Neural cell (in vitro differentiated cells): ENCODE measurements at regions not wholly inside any gene's neighbourhood (a gene's known extent, or its start where the extent isn't known, plus 50 kb on each side); places are given as distances from the start of the nearest gene placed in this dataset.

Source experiments
- H2AFZ ChIP-seq: fragments of 200-600, 300-800 bp; sonication (generic), shearing (Covaris generic); 2 replicates; pipeline ENCODE4 v1.6.0; 2014; ENCODE audit warnings: low read depth, mild to moderate bottlenecking, antibody characterized with exemption, low read length, moderate library complexity
- H3F3A ChIP-seq: fragments of 200-600 bp; shearing (Covaris generic); 2 replicates; pipeline ENCODE4 v1.6.1; 2016; ENCODE audit warnings: mild to moderate bottlenecking, moderate library complexity, mixed read lengths, antibody characterized with exemption, low read length; ENCODE audit not compliant: insufficient read depth, poor library complexity, severe bottlenecking
- H3K27ac ChIP-seq: fragments of 200-600, 300-800 bp; sonication (generic), shearing (Covaris generic); 2 replicates; pipeline ENCODE4 v1.5.1; 2014; ENCODE audit warnings: mild to moderate bottlenecking, low read length, moderate library complexity
- H3K27me3 ChIP-seq: fragments of 300-800, 200-600 bp; sonication (generic), shearing (Covaris generic); 2 replicates; pipeline ENCODE4 v1.6.0; 2014; ENCODE audit warnings: mild to moderate bottlenecking, low read depth, low read length, moderate library complexity; ENCODE audit not compliant: insufficient read depth
- H3K36me3 ChIP-seq: fragments of 300-800, 200-600 bp; sonication (generic), shearing (Covaris generic); 2 replicates; pipeline ENCODE4 v1.5.1; 2014; ENCODE audit warnings: mild to moderate bottlenecking, antibody characterized with exemption, low read length, moderate library complexity; ENCODE audit not compliant: insufficient read depth
- H3K4me2 ChIP-seq: fragments of 300-800, 200-600 bp; sonication (generic), shearing (Covaris generic); 2 replicates; pipeline ENCODE4 v1.6.0; 2014; ENCODE audit warnings: mild to moderate bottlenecking, low read length
- H3K4me3 ChIP-seq: fragments of 300-800, 200-600 bp; sonication (generic), shearing (Covaris generic); 2 replicates; pipeline ENCODE4 v1.5.1; 2014; ENCODE audit warnings: mild to moderate bottlenecking, low read length, moderate library complexity
- H3K79me2 ChIP-seq: fragments of 200-600 bp; shearing (Covaris generic); replicated peaks from 2 replicates; pipeline ENCODE4 v1.6.0; 2014; ENCODE audit warnings: mild to moderate bottlenecking, low read length, moderate library complexity; ENCODE audit not compliant: insufficient read depth
- H3K9ac ChIP-seq: fragments of 300-800, 200-600 bp; sonication (generic), shearing (Covaris generic); 2 replicates; pipeline ENCODE4 v1.6.1; 2016; ENCODE audit warnings: mild to moderate bottlenecking, low read length, mixed read lengths
- H3K9me2 ChIP-seq: fragments of 200-600 bp; shearing (Covaris generic); 2 replicates; pipeline ENCODE4 v1.6.1; 2016; ENCODE audit warnings: mild to moderate bottlenecking, low read length, mixed read lengths; ENCODE audit not compliant: insufficient read depth
- H3K9me3 ChIP-seq: fragments of 200-600, 300-800 bp; sonication (generic), shearing (Covaris generic); 2 replicates; pipeline ENCODE4 v1.6.1; 2016; ENCODE audit warnings: mild to moderate bottlenecking, mixed run types, low read length, moderate library complexity, mixed read lengths
- H4K20me1 ChIP-seq: fragments of 200-600 bp; shearing (Covaris generic); 2 replicates; pipeline ENCODE4 v1.6.1; 2016; ENCODE audit warnings: mild to moderate bottlenecking, mixed run types; ENCODE audit not compliant: insufficient read depth
- CTCF ChIP-seq: fragments of 450-650 bp; IDR thresholded peaks from 2 replicates; pipeline ENCODE4 v1.5.1; 2014; ENCODE audit warnings: antibody characterized with exemption, mild to moderate bottlenecking, moderate library complexity; ENCODE audit not compliant: poor library complexity, severe bottlenecking
- EP300 ChIP-seq: fragments of 450-650 bp; conservative IDR thresholded peaks from 2 replicates; pipeline ENCODE4 v1.6.1; 2014; ENCODE audit warnings: antibody characterized with exemption, mild to moderate bottlenecking, moderate library complexity; ENCODE audit not compliant: poor library complexity, severe bottlenecking
- EZH2 ChIP-seq: fragments of 200-600, 300-800 bp; shearing (Covaris generic), sonication (generic); IDR thresholded peaks from 2 replicates; pipeline ENCODE4 v1.6.1; 2014; ENCODE audit warnings: antibody characterized with exemption, low read length, borderline replicate concordance, mild to moderate bottlenecking; ENCODE audit not compliant: insufficient read depth, poor library complexity, severe bottlenecking
- MXI1 ChIP-seq: fragments of 450-650 bp; conservative IDR thresholded peaks from 2 replicates; pipeline ENCODE4 v1.6.1; 2014; ENCODE audit warnings: antibody characterized with exemption, mild to moderate bottlenecking; ENCODE audit not compliant: poor library complexity, severe bottlenecking
- POLR2AphosphoS5 ChIP-seq: IDR thresholded peaks from 2 replicates; pipeline ENCODE4 v1.6.1; 2012
- RAD21 ChIP-seq: fragments of 450-650 bp; conservative IDR thresholded peaks from 2 replicates; pipeline ENCODE4 v1.6.1; 2014; ENCODE audit warnings: antibody characterized with exemption, mild to moderate bottlenecking, moderate library complexity
- REST ChIP-seq: IDR thresholded peaks from 2 replicates; pipeline ENCODE4 v1.6.1; 2012; ENCODE audit warnings: borderline replicate concordance
- SMC3 ChIP-seq: fragments of 450-650 bp; conservative IDR thresholded peaks from 2 replicates; pipeline ENCODE4 v1.6.1; 2014; ENCODE audit warnings: antibody characterized with exemption, mild to moderate bottlenecking, moderate library complexity; ENCODE audit not compliant: poor library complexity
- TAF1 ChIP-seq: IDR thresholded peaks from 2 replicates; pipeline ENCODE4 v1.6.1; 2012; ENCODE audit warnings: low read depth

- Histone ChIP-seq H3F3A (no peaks in the 10 kb centered on the region), H3K9me2 (no peaks in the 10 kb centered on the region), H3K4me2 (no peak overlapping the region), H2AFZ (no peak overlapping the region), H3K27ac (no peak overlapping the region), H3K79me2 (no peaks in the 10 kb centered on the region), H3K4me3 (no peak overlapping the region), H3K36me3 (no peaks in the 10 kb centered on the region), H3K9ac (no peak overlapping the region), H4K20me1 (no peaks in the 10 kb centered on the region), H3K27me3 (no peaks in the 10 kb centered on the region), H3K9me3 (no peaks in the 10 kb centered on the region)
- TF ChIP-seq POLR2AphosphoS5 (no peak), SMC3 (no peak), MXI1 (no peak), REST (no peak), RAD21 (no peak)
Observed at GRCh38 chr4:62930884-62931283, 1478.4 kb downstream of the TECRL start.

- Histone ChIP-seq H3K4me3 (no peak overlapping the region), H3K9me2 (no peaks in the 10 kb centered on the region), H3K9me3 (no peaks in the 10 kb centered on the region), H3K36me3 (no peaks in the 10 kb centered on the region), H3K9ac (no peak overlapping the region), H3K4me2 (no peak overlapping the region), H3K27me3 (no peaks in the 10 kb centered on the region), H3F3A (no peaks in the 10 kb centered on the region), H4K20me1 (no peaks in the 10 kb centered on the region), H3K79me2 (no peaks in the 10 kb centered on the region), H2AFZ (no peak overlapping the region), H3K27ac (no peak overlapping the region)
- TF ChIP-seq EZH2 (no peak), MXI1 (no peak), RAD21 (no peak), SMC3 (no peak), REST (no peak), EP300 (peak; percentile 78), CTCF (no peak), TAF1 (no peak), POLR2AphosphoS5 (peak; percentile 80)
Observed at GRCh38 chr4:62928483-62928882, 1480.8 kb downstream of the TECRL start.
